Transverse colon (tissue), 4 donors: ENCODE measurements at regions not wholly inside any gene's neighbourhood (a gene's known extent, or its start where the extent isn't known, plus 50 kb on each side); places are given as distances from the start of the nearest gene placed in this dataset.

Experiments used
- DNase-seq: peaks from one replicate; pipeline ENCODE4 v3.0.0-alpha.2; 2019
- H3K27ac ChIP-seq, 4 donors: fragments of 200-600 bp; sonication (generic); 2 replicates each; pipeline ENCODE4 v1.5.1; 2016 to 2018; ENCODE audit warnings: inconsistent platforms in 4 of 4
- H3K27me3 ChIP-seq: fragments of 200-600 bp; sonication (generic); 2 replicates; pipeline ENCODE4 v1.5.1; 2017; ENCODE audit warnings: inconsistent platforms
- H3K36me3 ChIP-seq, 4 donors: fragments of 200-600 bp; sonication (generic); 2 replicates each; pipeline ENCODE4 v1.5.1; 2017 to 2019; ENCODE audit warnings: inconsistent platforms in 4 of 4
- H3K4me1 ChIP-seq, 4 donors: fragments of 200-600 bp; sonication (generic); 2 replicates each; pipeline ENCODE4 v1.5.1; 2017 to 2020; ENCODE audit warnings: inconsistent platforms in 4 of 4
- H3K4me3 ChIP-seq, 4 donors: fragments of 200-600 bp; sonication (generic); 1 replicate in 1 of 4; 2 replicates in 3 of 4; pipeline versions ENCODE4 v1.5.1 to v1.6.1; 2017 to 2019; ENCODE audit warnings: inconsistent platforms in 4 of 4
- H3K9me3 ChIP-seq, 2 donors: fragments of 200-600 bp; sonication (generic); 2 replicates each; pipeline ENCODE4 v1.5.1; 2017 to 2019; ENCODE audit warnings: inconsistent platforms in 2 of 2
- CTCF ChIP-seq, 5 experiments: fragments of 200-600 bp in 3 of 5; fragments of 450-650 bp in 2 of 5; sonication (generic) in 3 of 5; IDR thresholded peaks; 1 replicate in 2 of 5; 2 replicates in 3 of 5; pipeline ENCODE4 v1.5.1; 2016 to 2017; ENCODE audit warnings: antibody characterized with exemption in 5 of 5, inconsistent platforms in 3 of 5, mild to moderate bottlenecking in 2 of 5, moderate library complexity in 1 of 5
- EP300 ChIP-seq: sonication (generic); formaldehyde crosslinking; IDR thresholded peaks from one replicate; pipeline ENCODE4 v1.6.1; 2017; ENCODE audit warnings: antibody characterized with exemption, low read depth
- POLR2A ChIP-seq: fragments of 450-650 bp; IDR thresholded peaks from one replicate; pipeline ENCODE4 v1.6.1; 2016; ENCODE audit warnings: antibody characterized with exemption, mild to moderate bottlenecking, moderate library complexity
- POLR2AphosphoS5 ChIP-seq, 3 donors: sonication (generic); formaldehyde crosslinking; IDR thresholded peaks; one replicate each; pipeline ENCODE4 v1.6.1; 2016; ENCODE audit warnings: antibody characterized with exemption in 3 of 3
- WGBS, 2 donors: methylation state at CpG; one replicate each; pipeline ENCODE4 v1.1.5; 2018; ENCODE audit warnings: low coverage in 1 of 2; 5-methylcytosine and 5-hydroxymethylcytosine counted together
- in situ Hi-C, 4 donors: fragments of 200-750 bp; cut with MboI; loops; one replicate each; pipeline versions ENCODE4 v1.15.0 to v1.15.1; 2017; ENCODE audit warnings: low sequenced_read_pairs in 3 of 4, low pct_ligation_motif_present in 1 of 4, low pct_unique_long_range_greater_than_20kb in 1 of 4
- intact Hi-C: fragments of 100-400 bp; cut with DNase I; formaldehyde crosslinking; loops from one replicate; pipeline ENCODE4 v1.15.1; 2023; ENCODE audit warnings: low total_unique reads

- H3K4me3 ChIP-seq, result no peak overlapping the region
- 63 to 75% methylated on average over 1 of the region's 1 CpG for WGBS, 2 donors
- in situ Hi-C loops, result no loop called here
Observed at GRCh38 chr10:80971461-80971860, 433.8 kb downstream of the SH2D4B start.

GRCh38 chr10:80976658-80977057 lies 439.0 kb downstream of the SH2D4B start:
- 78 to 85% methylated on average over 5 of the region's 5 CpGs for WGBS, 2 donors
- intact Hi-C loops, result no loop called here
- Histone ChIP-seq H3K36me3 (no peaks in the 10 kb centered on the region), H3K4me1 (no peaks in the 10 kb centered on the region), H3K4me3 (no peak overlapping the region), H3K27me3 (no peaks in the 10 kb centered on the region), H3K27ac (no peak overlapping the region), H3K9me3 (no peaks in the 10 kb centered on the region)
- in situ Hi-C loops, result no loop called here
- no peak for DNase-seq
- TF ChIP-seq POLR2A (no peak), EP300 (no peak), CTCF (IDR thresholded peaks at IDR 0.05) (no peak), POLR2AphosphoS5 (IDR thresholded peaks at IDR 0.05) (no peak)

More at GRCh38 chr10:80971461-80971860, 433.8 kb downstream of the SH2D4B start:
- Histone ChIP-seq H3K27ac (no peak overlapping the region), H3K9me3 (no peaks in the 10 kb centered on the region), H3K27me3 (no peaks in the 10 kb centered on the region), H3K4me1 (no peaks in the 10 kb centered on the region), H3K36me3 (no peaks in the 10 kb centered on the region)
- TF ChIP-seq POLR2A (no peak), EP300 (no peak), CTCF (IDR thresholded peaks at IDR 0.05) (no peak), POLR2AphosphoS5 (IDR thresholded peaks at IDR 0.05) (no peak)
- no peak for DNase-seq
- intact Hi-C loops, result no loop called here

GRCh38 chr10:80985102-80985501 lies 447.4 kb downstream of the SH2D4B start:
- no peaks in the 10 kb centered on the region for H3K36me3 ChIP-seq
- DNase-seq, result no peak
- no peaks in the 10 kb centered on the region for H3K27me3 ChIP-seq
- intact Hi-C loops, result no loop called here
- WGBS, 2 donors, result 56 to 75% methylated on average over 1 of the region's 1 CpG
- H3K27ac ChIP-seq, result no peak overlapping the region
- no peak for TF ChIP-seq POLR2AphosphoS5 (IDR thresholded peaks at IDR 0.05)
- no peak for TF ChIP-seq EP300
- TF ChIP-seq POLR2A, result no peak
- no peak overlapping the region for H3K4me3 ChIP-seq
- H3K9me3 ChIP-seq, result no peaks in the 10 kb centered on the region
- H3K4me1 ChIP-seq, result no peaks in the 10 kb centered on the region
- in situ Hi-C loops, result no loop called here

GRCh38 chr10:80986596-80986995 lies 448.9 kb downstream of the SH2D4B start:
- Histone ChIP-seq H3K4me3 (no peak overlapping the region), H3K9me3 (no peaks in the 10 kb centered on the region), H3K36me3 (no peaks in the 10 kb centered on the region), H3K27me3 (no peaks in the 10 kb centered on the region), H3K4me1 (no peaks in the 10 kb centered on the region), H3K27ac (no peak overlapping the region)
- in situ Hi-C loops, result no loop called here
- intact Hi-C loops, result no loop called here
- 33 to 59% methylated on average over 3 of the region's 3 CpGs for WGBS, 2 donors
- DNase-seq, result no peak
- TF ChIP-seq POLR2A (no peak), EP300 (no peak), CTCF (IDR thresholded peaks at IDR 0.05) (no peak), POLR2AphosphoS5 (IDR thresholded peaks at IDR 0.05) (no peak)

- no peak for TF ChIP-seq POLR2AphosphoS5 (IDR thresholded peaks at IDR 0.05)
- TF ChIP-seq CTCF (IDR thresholded peaks at IDR 0.05), result no peak
- TF ChIP-seq POLR2A, result no peak
- TF ChIP-seq EP300, result no peak
- Histone ChIP-seq H3K27me3 (no peaks in the 10 kb centered on the region), H3K27ac (no peak overlapping the region), H3K4me3 (no peak overlapping the region), H3K36me3 (no peaks in the 10 kb centered on the region), H3K9me3 (no peaks in the 10 kb centered on the region), H3K4me1 (no peaks in the 10 kb centered on the region)
- DNase-seq, result no peak
- in situ Hi-C loops, result no loop called here
- 45 to 80% methylated on average over 1 to 3 of the region's 3 CpGs for WGBS, 2 donors
- intact Hi-C loops, result no loop called here
Observed at GRCh38 chr10:80988755-80989154, 451.1 kb downstream of the SH2D4B start.
